ENCODE measurements at regions not wholly inside any gene's neighbourhood (a gene's known extent, or its start where the extent isn't known, plus 50 kb on each side); places are given as distances from the start of the nearest gene placed in this dataset.

DNA sequence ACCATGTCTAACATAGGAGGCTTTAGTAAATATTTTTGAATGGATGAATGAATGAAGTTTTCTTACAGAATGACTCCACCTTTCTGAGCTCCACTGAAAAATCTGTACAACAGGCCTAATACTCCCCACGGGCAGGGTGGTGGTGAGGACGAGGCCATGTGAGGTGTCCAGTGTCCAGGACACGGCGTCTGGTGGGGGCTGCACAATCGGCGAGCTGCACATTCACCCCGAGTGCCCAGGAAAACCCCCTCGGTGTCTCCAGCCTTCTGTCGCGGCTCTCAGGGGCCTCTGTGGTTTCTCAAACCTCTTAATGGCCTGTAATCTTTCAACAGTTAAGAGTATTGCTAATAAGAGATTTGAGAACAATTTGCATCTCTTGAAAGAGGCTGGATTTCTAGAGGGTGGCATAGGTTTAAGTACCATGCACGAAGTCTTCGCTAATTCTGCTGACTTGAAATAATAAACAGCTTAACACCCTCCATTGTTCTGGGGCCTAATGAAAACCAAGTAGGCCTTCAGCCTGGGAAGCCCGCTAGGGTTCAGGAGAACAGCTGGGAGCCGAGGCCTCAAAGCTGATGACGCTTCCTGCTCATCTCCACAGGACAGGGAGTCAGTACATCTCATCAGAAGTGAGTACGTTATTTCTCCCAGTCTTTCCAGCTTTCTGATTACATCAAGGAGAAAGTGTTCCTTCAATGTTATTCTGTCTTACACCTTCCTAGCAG, 304.6 kb upstream of the FOXF1 start:
- TF ChIP-seq, protein P1, sequence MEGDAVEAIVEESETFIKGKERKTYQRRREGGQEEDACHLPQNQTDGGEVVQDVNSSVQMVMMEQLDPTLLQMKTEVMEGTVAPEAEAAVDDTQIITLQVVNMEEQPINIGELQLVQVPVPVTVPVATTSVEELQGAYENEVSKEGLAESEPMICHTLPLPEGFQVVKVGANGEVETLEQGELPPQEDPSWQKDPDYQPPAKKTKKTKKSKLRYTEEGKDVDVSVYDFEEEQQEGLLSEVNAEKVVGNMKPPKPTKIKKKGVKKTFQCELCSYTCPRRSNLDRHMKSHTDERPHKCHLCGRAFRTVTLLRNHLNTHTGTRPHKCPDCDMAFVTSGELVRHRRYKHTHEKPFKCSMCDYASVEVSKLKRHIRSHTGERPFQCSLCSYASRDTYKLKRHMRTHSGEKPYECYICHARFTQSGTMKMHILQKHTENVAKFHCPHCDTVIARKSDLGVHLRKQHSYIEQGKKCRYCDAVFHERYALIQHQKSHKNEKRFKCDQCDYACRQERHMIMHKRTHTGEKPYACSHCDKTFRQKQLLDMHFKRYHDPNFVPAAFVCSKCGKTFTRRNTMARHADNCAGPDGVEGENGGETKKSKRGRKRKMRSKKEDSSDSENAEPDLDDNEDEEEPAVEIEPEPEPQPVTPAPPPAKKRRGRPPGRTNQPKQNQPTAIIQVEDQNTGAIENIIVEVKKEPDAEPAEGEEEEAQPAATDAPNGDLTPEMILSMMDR (IDR thresholded peaks at IDR 0.05; ENCODE audit: insufficient read depth, low read length), result no peak
- no peak for TF ChIP-seq GABPA (IDR thresholded peaks at IDR 0.05; ENCODE audit: low read depth)

Data from HL-60 (cell line).